NOMO-1 (cell line): ENCODE measurements at regions not wholly inside any gene's neighbourhood (a gene's known extent, or its start where the extent isn't known, plus 50 kb on each side); places are given as distances from the start of the nearest gene placed in this dataset.

Source experiments
- DNase-seq, 2 experiments: peaks; one replicate each; lab custom pipeline; 2025; ENCODE audit not compliant: unreplicated experiment in 2 of 2; lab: John Stamatoyannopoulos, UW

DNA sequence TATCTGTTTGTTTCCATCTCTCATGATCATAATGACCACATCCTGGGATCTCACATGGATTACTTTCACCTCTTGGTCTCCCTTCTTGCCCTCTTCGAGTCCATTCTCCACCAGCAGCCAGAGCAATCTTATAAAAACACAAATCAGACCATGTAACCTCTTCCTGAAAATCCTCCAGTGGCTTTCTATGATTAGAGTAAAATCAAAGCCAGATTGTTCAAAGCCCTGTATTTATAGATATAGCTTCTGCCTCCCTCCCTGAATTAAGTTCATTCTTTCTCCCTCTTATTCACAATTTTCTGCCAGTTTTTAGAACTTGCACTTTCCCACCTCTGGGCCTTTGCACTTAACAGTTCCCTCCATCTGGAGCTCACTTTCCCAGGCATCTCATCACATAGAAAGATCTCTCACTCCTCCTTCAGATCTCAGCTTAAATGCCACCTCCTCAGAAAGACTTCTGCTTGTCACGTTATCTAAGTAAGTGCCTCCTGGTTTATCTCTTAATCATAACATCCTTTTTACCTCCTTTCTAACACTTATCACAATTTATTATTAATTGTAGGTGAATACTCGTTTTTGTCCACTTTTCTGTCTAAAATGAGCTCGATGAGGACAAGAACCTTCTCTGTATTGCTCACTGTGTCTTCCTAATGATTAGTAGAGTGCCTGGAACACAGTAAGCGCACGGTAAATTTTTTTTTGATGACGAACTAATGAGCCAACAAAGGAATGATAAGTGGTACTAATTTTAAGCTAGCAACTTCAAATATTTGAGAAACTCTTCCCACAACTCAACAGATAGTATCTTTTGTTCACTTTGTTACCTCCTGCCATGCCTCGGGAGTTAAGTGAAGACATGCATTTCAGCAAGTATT lies 80.5 kb downstream of the CYB561 start:
- no peak for DNase-seq

DNA sequence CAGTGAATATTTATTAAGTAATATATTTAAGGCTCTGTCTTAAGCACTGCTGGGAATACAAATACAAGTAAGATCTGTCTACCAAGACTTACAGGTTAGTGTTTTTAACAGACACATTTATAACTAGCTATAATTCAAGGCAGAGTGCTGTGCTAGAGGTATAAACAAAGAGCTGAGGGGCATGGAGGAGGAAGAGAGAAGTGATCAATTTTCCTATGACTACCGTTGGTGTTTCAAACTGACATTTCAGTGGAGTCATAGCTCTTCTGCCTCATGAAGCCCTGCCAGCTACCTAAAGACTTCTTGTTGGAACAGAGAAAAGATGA lies 79.9 kb downstream of the CYB561 start:
- DNase-seq, result no peak

DNA sequence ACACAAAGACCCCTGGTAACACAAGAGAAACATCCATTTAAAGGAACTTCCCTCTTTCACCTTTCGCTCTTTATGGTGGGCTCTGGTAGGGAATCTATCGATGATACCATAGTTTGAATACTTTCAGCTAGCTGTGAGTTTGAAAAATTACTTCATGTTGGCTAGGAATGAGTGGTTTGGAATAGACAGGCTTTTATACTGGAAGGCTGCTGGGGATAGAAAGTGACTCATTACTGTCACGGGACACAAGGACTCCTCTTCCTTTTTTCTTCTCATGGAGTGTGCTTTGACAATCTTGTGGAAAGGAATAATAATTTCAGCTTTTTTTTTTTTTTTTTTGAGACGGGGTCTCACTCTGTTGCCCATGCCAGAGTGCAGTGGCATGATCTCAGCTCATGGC lies 76.9 kb downstream of the CYB561 start:
- no peak for DNase-seq

DNA sequence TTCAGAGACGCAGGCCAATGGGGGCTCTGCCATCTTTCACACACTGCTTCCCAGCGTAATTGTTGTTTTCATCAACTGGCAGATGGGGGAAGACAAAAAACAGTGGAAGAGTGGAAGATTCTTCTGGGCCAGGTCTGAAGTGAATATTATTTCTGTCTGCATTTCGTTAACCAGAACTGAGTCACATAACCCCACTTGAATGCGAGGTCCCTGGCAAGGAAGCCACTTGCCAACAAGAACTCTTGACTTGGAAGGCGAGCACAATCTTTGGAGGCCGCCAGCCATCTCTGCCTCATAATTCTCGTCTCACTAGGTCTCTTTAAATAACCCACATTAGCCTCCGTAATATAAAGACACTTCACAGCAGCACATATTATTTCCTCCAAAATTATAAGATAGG lies 75.4 kb downstream of the CYB561 start:
- no peak for DNase-seq

DNA sequence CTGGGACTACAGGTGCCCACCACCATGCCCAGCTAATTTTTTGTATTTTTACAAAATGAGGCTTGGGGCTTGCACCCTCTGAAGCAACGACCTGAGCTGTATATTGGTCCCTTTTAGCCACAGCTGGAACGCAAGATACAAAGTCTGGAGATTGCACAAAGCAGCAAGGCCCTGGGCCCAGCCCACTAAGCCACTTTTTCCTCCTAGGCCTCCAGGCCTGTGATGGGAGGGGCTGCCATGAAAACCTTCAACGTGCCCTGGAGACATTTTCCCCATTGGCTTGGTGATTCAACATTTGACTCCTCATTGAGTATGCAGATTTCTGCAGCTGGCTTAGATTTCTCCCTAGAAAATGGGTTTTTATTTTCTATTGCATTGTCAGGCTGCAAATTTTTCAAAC lies 69.2 kb downstream of the CYB561 start:
- no peak for DNase-seq

DNA sequence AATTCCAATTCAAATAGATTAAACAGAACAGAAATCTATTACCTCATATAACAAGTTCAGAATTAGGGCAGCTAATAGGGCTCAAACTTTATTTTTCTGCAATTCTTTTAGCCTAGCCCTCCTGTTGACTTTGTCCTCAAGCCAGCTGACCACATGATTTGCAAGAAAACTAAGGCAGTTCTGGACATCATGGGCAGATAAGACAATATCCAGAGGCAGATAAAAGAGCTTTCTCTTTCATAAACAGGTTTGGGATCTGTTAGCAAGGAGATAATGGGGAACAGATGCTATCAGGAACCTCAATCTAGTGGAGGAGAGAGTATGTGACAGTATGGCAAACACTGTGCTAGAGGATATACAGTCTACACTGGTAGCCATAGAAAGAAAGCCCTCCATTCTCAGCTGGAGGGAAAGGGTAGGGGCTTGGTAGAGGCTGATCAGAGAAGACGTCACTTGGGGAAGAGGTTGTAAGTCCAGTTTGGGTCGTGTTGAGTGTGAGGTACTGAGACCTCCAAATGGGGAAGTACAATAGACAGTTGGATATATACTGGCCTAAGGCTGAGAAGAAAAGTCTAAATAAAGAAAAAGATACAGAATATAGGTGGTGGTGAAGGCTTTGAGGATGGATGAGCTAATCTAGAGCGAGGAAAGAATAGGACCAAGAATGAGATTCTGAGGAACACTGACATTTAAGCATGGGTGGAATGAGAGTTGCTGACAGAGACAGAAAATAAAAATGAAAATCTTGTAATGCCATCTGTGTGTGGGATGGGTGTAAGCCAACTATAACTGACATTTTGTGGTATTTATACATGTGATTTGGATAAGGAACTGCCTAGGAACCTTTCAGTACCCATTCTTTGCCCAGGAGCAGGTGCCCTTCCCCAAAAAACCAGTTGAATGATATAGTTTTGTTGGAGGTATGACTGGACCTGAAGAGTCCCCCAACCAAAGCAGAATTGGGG lies 67.4 kb downstream of the CYB561 start:
- no peak for DNase-seq

DNA sequence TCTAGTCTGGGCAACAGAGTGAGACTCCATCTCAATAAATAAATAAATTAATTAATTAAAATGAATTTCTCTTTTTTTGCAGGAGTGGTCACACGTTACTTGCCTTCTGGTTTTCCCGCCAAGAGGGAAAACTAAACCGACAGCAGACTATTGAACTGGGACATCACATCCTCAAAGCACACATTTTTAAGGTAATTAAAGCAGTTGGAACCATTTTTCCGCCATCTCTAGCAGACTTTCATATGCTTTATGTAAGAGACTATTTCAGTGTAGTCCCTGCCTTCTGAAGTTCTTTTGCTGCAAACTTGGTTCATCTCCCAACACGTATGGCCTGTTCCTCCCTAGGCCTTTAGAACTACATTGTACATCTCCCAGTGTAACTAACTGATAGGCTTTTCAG lies 66.5 kb downstream of the CYB561 start:
- no peak for DNase-seq

DNA sequence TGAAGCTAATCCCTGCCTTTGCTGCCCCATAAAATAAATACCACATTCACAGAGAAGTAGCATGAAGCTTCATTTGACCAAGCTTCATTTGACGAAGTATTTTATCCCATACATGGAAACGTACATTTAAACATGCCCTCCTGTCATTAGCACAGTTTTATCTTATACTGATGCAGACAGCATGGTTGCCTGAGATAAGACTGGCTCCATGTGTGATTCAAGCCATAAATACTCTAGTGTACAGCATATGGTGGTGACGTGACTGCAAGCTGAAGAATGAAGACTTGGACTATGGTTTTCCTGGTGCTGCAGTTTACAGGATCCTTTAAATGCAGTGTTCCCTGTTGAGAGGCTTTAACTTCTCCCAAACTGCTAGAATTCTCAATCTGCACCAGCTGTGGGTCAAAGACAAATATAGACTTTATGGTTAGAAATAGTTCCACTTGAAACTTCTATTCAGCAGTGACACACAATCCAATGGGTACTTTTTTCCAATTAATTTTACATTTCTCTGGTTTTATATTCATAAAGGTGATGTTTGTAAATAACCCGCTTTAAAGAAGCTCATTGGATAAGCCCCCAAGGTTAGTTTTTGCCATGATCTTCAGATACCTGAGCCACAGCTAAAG lies 64.9 kb downstream of the CYB561 start:
- DNase-seq, result no peak

DNA sequence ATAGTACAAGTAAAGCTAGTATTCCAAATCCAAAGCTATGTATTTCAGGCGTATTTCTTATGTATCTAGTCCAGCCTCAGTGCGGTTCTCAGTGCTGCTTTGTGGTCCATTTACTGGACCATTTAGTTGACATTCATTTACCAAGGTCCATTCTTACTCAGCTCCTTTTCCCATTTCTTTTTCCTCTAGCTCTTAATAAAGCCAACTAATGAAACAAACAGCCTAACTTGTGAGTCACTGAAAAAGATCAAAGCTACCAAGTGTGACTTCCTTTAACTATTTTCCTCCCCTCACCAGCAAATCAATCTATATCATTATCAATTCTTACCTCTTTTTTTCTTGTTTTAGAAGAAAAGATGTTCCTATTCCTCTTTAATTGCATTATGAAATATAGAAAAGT lies 64.0 kb downstream of the CYB561 start:
- DNase-seq, result no peak
